ENCODE measurements at regions not wholly inside any gene's neighbourhood (a gene's known extent, or its start where the extent isn't known, plus 50 kb on each side); places are given as distances from the start of the nearest gene placed in this dataset.
"Not testable (repeated sequence)": the region's sequence is repeated elsewhere in the genome, so short reads cannot be mapped to it uniquely, and the experiment has no call there.

DNA sequence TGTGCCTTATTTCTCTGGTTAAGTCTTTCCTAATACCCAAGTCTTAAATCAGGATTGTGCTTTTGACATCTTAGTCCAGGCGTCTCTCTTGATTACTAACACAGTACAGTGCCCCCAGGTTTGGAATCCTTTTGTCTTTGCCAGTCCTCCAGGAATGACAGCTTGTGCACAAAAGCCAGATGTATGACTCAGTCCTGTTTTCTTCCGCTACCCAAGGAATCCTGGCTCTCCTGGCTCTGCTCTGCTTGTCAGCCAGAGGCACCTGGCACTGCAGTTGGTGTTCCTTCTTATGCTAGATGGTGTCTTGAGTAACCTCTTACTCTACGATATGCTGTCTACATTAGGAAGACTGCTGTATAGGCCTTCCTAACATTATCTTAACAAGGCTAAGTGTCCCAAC, 728.2 kb upstream of the NECTIN3 start:
- no peak for DNase-seq

DNA sequence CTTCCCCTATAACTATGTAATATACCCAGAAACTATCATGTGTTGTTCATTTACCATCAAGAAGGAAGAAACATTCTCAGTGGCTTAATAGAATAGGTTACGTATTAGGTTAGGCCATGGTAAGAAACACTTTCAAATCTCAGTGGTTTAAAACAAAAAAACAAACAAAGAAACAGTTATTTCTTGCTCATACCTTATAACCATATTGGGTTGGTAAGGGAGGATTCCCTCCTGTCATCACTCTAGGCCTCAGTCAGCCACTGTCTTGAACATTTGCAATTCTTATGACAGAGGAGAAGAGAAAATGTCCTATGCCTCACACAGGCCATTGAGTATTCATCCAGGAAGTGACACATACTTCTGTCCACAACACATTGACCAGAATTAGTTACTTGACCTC, 727.7 kb upstream of the NECTIN3 start:
- no peak for DNase-seq

- no peak for DNase-seq
Measured at GRCh38 chr3:110344487-110344886, 727.1 kb upstream of the NECTIN3 start.

- DNase-seq, result no peak
Measured at GRCh38 chr3:110344897-110345767, 726.5 kb upstream of the NECTIN3 start.

GRCh38 chr3:110349295-110349694, 722.3 kb upstream of the NECTIN3 start:
- no peak for DNase-seq

GRCh38 chr3:110352841-110353604, 718.6 kb upstream of the NECTIN3 start:
- no peak for DNase-seq

DNA sequence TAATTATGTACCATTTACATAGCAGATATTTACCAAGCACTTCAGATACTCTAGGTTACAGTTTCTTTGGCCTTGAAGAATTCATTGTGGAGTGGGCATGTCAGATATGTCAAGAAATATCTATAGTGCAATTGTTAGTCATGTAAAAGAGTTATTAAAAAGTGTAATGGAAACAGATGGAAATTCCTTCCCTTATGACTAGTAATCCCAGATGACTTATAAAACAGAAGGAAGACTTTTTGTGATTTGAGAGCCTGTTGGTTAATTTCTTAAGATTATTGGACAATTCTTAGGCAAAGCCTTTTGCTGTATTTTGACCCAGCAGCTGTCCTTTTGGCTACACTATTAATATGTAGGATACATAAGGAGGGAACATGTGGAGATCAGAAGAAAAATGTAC, 708.9 kb upstream of the NECTIN3 start:
- no peak for DNase-seq

GRCh38 chr3:110367289-110367688, 704.3 kb upstream of the NECTIN3 start:
- not testable (repeated sequence) for DNase-seq

DNA sequence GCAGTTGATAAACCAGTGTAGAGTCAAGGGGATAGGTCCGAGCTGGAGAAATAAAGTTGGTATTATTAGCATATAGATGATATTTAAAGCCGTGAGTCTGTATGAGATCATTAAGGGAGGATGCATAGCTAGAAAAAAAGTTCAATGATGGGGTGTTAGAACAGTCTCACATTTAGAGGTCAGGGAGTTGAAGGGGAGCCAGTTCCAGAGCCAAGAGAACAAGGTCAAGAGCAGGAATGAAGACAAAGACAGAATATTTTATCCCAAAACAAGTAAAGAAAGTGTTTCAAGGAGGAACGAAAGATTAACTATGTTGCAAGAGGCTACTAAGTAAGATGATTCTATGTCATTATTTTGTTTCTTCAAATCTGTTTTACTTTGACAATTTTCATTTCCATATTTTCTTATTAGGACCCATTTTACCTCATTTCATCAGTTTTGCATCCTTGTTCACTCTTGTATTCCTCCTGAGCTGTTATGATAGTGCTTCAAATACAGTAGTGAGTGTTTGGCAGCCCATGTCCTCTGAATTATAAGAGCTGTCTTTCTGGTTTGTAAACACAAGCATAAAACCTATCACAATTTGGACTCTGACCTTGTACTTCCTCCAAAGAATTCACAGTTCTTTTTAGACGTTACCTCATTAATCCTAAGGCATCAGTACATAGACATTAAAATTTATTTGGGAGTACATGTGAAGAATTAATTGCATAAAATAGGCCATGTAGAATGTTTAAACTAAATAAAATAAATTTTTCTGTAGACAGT, 695.7 kb upstream of the NECTIN3 start:
- no peak for DNase-seq

- DNase-seq, result no peak
Measured at GRCh38 chr3:110378481-110378880, 693.1 kb upstream of the NECTIN3 start.

DNA sequence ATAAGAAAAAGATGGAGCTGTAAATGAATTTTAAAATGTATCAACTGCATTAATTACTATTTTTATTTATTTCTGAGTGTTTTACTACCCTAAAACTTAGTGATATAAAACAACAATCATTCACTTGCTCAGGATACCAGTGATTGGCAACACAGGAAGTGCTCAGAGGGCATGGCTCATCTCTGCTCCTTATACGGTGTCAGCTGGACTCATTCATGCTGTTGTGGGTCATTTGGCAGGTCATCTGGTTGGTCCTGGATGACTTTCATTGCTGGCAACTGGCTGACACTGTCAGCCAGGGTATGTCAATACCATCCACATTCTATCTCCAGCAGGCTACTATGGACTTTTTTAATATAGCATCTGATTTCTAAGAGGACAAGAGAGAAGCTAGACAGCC, 689.6 kb upstream of the NECTIN3 start:
- DNase-seq, result no peak

GRCh38 chr3:110383356-110383755, 688.3 kb upstream of the NECTIN3 start:
- DNase-seq, result no peak

DNA sequence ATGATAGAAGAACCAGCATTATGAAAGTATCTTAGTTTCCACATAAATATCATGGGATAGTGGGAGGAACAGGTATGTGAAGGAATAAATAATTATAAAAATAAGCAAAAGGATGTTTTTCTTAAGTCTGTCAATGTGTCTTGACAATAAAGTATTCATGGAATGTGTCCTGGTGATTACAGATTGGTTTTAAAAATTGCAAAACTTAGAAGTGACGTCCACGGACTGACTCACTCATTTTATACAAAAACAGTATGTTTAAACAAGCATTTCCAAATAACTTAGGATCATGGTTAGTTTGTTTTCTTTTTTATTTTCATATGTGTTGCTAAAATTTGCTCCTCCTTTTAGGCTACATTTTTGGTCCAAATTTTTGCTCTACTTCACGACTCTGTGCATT, 687.0 kb upstream of the NECTIN3 start:
- DNase-seq, result no peak

DNA sequence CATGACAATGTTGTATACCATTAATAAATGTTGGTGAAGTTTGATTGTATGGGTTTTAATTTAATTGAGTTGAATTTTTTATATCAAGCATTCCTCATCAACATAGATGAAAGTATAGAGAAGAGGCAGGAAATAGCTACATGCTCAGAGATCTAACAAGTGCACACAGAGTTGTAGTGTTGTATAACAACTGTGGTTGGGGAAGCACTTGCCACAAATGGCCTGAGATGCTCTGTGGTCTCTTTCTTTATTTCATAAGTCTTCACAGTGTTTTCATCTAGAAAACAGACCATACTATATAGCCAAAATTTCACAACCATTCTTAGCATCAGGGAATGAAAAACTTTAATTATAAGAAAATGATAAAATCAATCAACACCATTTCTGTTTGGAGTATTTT, 682.6 kb upstream of the NECTIN3 start:
- DNase-seq, result no peak

- DNase-seq, result no peak
Measured at GRCh38 chr3:110390372-110390771, 681.2 kb upstream of the NECTIN3 start.

- DNase-seq, result no peak
Measured at GRCh38 chr3:110391042-110391441, 680.6 kb upstream of the NECTIN3 start.

GRCh38 chr3:110391640-110392395, 679.8 kb upstream of the NECTIN3 start:
- no peak for DNase-seq

DNA sequence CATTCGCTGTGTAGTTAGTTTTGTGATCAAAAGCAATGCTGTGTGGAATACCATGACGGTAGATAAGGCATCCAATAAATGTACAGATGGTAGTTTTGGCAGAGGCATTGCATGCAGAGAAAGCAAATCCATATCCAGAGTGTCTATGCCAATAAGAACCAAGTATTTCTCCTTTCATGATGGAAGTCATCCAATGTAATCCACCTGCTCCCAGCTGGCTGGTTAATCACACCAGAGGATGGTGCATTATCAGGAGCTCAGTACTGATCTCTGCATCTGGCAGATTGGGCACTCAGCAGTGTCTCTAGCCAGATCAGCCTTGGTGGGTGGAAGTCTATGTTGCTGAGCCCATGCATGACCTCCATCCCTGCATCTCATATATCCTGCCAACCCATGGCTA, 677.7 kb upstream of the NECTIN3 start:
- no peak for DNase-seq

DNA sequence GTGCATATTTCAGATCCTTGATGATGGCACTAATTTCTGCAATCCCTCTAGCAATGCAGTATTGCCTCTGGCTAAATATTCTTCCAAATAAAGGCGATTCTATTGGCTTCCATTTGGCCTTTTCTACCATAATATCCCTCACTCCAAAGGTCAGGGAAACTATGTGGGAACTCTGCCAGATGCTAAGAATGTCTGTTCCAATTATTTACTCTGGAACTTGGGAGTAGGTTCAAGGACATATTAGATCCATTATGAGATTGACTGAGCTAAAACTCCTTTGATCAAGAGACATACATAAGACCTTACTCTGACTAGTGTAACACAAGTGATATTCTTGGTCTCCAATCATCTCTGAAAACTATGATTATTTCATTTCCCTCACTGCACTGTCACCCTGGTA, 674.5 kb upstream of the NECTIN3 start:
- no peak for DNase-seq

DNA sequence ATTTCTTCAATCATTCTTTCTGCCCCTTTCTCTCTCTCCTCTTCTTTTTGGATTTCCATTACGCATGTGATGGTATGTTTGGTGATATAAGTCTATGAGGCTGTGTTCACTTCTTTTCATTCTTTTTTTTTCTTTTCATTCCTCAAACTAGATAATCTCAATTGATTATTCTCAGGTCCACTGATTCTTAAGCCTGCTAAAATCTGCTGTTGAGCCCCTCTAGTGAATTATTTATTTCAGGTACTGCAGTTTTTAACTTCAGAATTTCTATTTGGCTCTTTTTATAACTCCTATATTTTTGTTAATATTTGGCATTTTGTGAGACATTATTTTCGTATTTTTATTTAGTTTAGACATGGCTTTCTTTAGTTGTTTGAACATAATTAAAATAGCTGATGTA, 671.3 kb upstream of the NECTIN3 start:
- DNase-seq, result no peak

GRCh38 chr3:110405830-110406585, 665.6 kb upstream of the NECTIN3 start:
- DNase-seq, result no peak

- no peak for DNase-seq
Measured at GRCh38 chr3:110413266-110413665, 658.4 kb upstream of the NECTIN3 start.
